ENCODE measurements at regions not wholly inside any gene's neighbourhood (a gene's known extent, or its start where the extent isn't known, plus 50 kb on each side); places are given as distances from the start of the nearest gene placed in this dataset.

DNA sequence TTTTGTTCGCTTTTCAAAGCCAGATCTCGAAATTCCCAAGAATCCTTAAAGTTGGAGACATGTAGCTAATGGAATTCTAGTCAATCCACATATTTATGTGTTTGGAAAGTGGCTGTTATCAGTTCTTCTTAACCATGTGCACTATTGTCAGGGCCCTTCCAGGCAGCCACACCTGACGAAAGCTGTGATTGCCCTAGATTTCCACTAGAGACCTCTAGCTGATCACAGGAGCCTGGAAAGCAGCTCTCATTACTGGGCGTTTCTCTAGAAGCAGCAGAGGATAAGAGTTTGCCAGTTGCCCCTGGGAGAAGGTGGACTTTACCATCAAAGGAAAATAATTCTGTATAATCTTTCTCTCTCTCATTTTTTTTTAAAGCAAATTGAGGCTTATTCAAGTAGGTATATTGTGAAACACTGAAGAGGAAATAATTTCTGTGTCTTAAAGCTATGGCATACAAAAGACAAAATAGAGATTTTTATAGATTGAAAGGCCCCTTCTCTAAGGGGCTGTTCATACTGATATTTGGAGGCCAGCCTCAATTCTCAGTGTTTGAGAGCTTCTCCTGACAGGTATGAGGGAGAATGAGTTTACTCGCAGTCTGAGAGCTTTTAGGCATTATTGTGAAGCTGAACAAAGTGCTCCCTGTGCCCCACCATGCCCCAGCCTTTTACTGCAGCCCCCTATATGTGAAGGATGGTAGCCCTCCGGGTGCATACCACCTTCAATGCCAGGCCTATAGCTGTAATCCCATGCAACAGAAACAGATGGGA lies 405.4 kb upstream of the ACTBL2 start:
- Histone ChIP-seq H3K27me3 (ENCODE audit: insufficient read depth, low read length, poor library complexity) (no peaks in the 10 kb centered on the region), H4K20me1 (ENCODE audit: insufficient read depth, low read length) (no peaks in the 10 kb centered on the region), H3K9ac (ENCODE audit: low read depth, low read length) (no peak overlapping the region), H3K79me2 (ENCODE audit: insufficient read depth, low read length) (no peaks in the 10 kb centered on the region), H3K9me3 (ENCODE audit: insufficient read depth, low read length, severe bottlenecking) (no peaks in the 10 kb centered on the region), H3K4me2 (ENCODE audit: insufficient read depth, low read length) (no peak overlapping the region), H3K27ac (ENCODE audit: low read length) (no peak overlapping the region), H3K4me3 (ENCODE audit: low read depth in 1 of 2, low read length in 2 of 2) (no peak overlapping the region), H2AFZ (ENCODE audit: low read depth, low read length) (no peak overlapping the region), H3K4me1 (ENCODE audit: insufficient read depth, low read length) (no peaks in the 10 kb centered on the region), H3K36me3 (ENCODE audit: insufficient read depth, low read length) (no peaks in the 10 kb centered on the region)
- peak; percentile 58; the same call in 1 of the 3 replicates for ATAC-seq (ENCODE audit: insufficient read depth, low read depth)
- DNase-seq: no peak
- TF ChIP-seq EZH2 (IDR thresholded peaks at IDR 0.05; ENCODE audit: borderline replicate concordance, low read depth, low read length, severe bottlenecking): no peak
- TF ChIP-seq, protein P1, sequence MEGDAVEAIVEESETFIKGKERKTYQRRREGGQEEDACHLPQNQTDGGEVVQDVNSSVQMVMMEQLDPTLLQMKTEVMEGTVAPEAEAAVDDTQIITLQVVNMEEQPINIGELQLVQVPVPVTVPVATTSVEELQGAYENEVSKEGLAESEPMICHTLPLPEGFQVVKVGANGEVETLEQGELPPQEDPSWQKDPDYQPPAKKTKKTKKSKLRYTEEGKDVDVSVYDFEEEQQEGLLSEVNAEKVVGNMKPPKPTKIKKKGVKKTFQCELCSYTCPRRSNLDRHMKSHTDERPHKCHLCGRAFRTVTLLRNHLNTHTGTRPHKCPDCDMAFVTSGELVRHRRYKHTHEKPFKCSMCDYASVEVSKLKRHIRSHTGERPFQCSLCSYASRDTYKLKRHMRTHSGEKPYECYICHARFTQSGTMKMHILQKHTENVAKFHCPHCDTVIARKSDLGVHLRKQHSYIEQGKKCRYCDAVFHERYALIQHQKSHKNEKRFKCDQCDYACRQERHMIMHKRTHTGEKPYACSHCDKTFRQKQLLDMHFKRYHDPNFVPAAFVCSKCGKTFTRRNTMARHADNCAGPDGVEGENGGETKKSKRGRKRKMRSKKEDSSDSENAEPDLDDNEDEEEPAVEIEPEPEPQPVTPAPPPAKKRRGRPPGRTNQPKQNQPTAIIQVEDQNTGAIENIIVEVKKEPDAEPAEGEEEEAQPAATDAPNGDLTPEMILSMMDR (IDR thresholded peaks at IDR 0.05; ENCODE audit: borderline replicate concordance, extremely low read depth, low read length, poor library complexity, severe bottlenecking): peak; percentile 44

DNA sequence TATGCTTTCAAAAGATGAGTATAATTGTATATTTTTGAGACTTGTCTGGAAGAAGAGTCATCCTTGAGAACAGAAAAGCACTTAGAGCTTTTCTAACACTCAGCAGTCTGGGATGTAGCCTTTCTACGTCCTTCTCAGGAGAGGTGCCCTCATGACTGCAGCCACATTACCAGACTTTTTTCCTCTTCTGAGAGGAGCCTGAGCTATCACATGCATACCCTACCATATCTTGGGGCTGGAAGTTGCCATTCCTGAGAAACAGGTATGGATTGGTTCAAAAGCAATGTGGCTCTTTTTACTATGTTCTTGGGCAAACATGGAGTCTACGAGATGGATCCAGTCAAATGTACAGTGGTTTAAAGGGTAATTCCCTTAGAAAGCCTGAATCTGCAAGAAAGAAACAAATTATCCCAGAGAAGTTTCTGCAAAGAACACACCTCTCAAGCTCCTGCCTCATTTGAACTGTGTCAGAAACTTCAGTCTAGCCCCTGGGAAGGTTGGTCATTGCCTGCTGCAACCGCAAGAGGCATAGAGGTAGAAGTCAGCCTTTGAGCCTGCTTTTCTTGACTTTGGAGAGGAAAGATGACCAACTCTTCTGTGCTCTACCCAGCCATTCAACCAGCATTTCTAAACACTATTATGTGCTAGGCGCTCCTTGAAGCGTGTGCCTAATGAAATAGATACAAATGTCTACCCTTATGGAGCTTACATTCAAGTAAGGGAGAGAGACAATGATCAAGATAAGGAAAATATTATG lies 401.9 kb upstream of the ACTBL2 start:
- Histone ChIP-seq H3K4me3 (ENCODE audit: low read depth in 1 of 2, low read length in 2 of 2) (no peak overlapping the region), H3K9me3 (ENCODE audit: insufficient read depth, low read length, severe bottlenecking) (no peaks in the 10 kb centered on the region), H3K79me2 (ENCODE audit: insufficient read depth, low read length) (no peaks in the 10 kb centered on the region), H4K20me1 (ENCODE audit: insufficient read depth, low read length) (no peaks in the 10 kb centered on the region), H3K9ac (ENCODE audit: low read depth, low read length) (no peak overlapping the region), H3K4me1 (ENCODE audit: insufficient read depth, low read length) (no peaks in the 10 kb centered on the region), H3K27ac (ENCODE audit: low read length) (no peak overlapping the region), H3K4me2 (ENCODE audit: insufficient read depth, low read length) (no peak overlapping the region), H3K36me3 (ENCODE audit: insufficient read depth, low read length) (no peaks in the 10 kb centered on the region), H2AFZ (ENCODE audit: low read depth, low read length) (no peak overlapping the region), H3K27me3 (ENCODE audit: insufficient read depth, low read length, poor library complexity) (no peaks in the 10 kb centered on the region)
- DNase-seq: no peak
- ATAC-seq (ENCODE audit: insufficient read depth, low read depth): no peak
- TF ChIP-seq, protein P1 (IDR thresholded peaks at IDR 0.05; ENCODE audit: borderline replicate concordance, extremely low read depth, low read length, poor library complexity, severe bottlenecking): no peak
- TF ChIP-seq EZH2 (IDR thresholded peaks at IDR 0.05; ENCODE audit: borderline replicate concordance, low read depth, low read length, severe bottlenecking): no peak

DNA sequence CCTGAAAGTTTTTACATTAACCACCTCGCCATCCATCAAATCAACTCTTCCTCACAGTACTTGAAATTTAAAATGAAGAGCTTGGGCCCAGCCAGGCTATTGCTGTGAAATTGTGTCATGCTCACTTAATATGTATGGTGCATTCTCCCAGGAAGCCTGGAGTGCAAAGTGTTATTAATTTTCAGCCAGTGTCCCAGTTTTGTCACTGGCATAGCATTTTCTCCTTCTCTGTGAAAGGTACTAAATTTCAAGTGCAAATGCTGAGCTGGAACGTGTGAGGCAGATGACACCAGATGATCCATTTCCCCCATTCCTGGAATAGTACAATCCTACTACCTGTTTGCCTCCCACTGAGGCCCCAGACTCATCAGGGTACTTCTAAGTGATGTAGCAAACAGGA lies 397.6 kb upstream of the ACTBL2 start:
- Histone ChIP-seq H3K27ac (ENCODE audit: low read length) (no peak overlapping the region), H4K20me1 (ENCODE audit: insufficient read depth, low read length) (no peaks in the 10 kb centered on the region), H2AFZ (ENCODE audit: low read depth, low read length) (no peak overlapping the region), H3K4me3 (ENCODE audit: low read depth in 1 of 2, low read length in 2 of 2) (no peak overlapping the region), H3K4me2 (ENCODE audit: insufficient read depth, low read length) (no peak overlapping the region), H3K4me1 (ENCODE audit: insufficient read depth, low read length) (peaks cover 9% of the 10 kb centered on the region), H3K9ac (ENCODE audit: low read depth, low read length) (no peak overlapping the region), H3K9me3 (ENCODE audit: insufficient read depth, low read length, severe bottlenecking) (no peaks in the 10 kb centered on the region), H3K36me3 (ENCODE audit: insufficient read depth, low read length) (no peaks in the 10 kb centered on the region), H3K27me3 (ENCODE audit: insufficient read depth, low read length, poor library complexity) (peaks cover 5% of the 10 kb centered on the region), H3K79me2 (ENCODE audit: insufficient read depth, low read length) (no peaks in the 10 kb centered on the region)
- DNase-seq (no peak), ATAC-seq (ENCODE audit: insufficient read depth, low read depth) (no peak)
- TF ChIP-seq EZH2 (IDR thresholded peaks at IDR 0.05; ENCODE audit: borderline replicate concordance, low read depth, low read length, severe bottlenecking): no peak
- TF ChIP-seq, protein P1 (IDR thresholded peaks at IDR 0.05; ENCODE audit: borderline replicate concordance, extremely low read depth, low read length, poor library complexity, severe bottlenecking): no peak
